Mesenteric fat pad (tissue), 1 donor: ENCODE measurements at regions not wholly inside any gene's neighbourhood (a gene's known extent, or its start where the extent isn't known, plus 50 kb on each side); places are given as distances from the start of the nearest gene placed in this dataset.
A peak's percentile ranks its signal among the peaks of the same experiment; 100 is the strongest.

ENCODE experiments used
- DNase-seq: peaks from one replicate; pipeline ENCODE4 v3.0.0-alpha.2; 2020; ENCODE audit warnings: low spot score
- donor health status: DM: yes; HTN: yes; CAD: no.

- no peak for DNase-seq
These were observed 1974.8 kb upstream of the LRRTM1 start for GRCh38 chr2:82279367-82279766.

GRCh38 chr2:82278416-82278815 lies 1973.9 kb upstream of the LRRTM1 start:
- no peak for DNase-seq

GRCh38 chr2:82275599-82275998 lies 1971.0 kb upstream of the LRRTM1 start:
- DNase-seq = no peak

GRCh38 chr2:82268446-82268845 lies 1963.9 kb upstream of the LRRTM1 start:
- no peak for DNase-seq

GRCh38 chr2:82260521-82260920 lies 1956.0 kb upstream of the LRRTM1 start:
- DNase-seq = no peak

GRCh38 chr2:82259551-82259950 lies 1955.0 kb upstream of the LRRTM1 start:
- no peak for DNase-seq

- no peak for DNase-seq
These were observed 1953.4 kb upstream of the LRRTM1 start for GRCh38 chr2:82257796-82258555.

- no peak for DNase-seq
These were observed 1952.6 kb upstream of the LRRTM1 start for GRCh38 chr2:82256983-82257632.

GRCh38 chr2:82256288-82256687 lies 1951.7 kb upstream of the LRRTM1 start:
- no peak for DNase-seq

GRCh38 chr2:82254728-82255127 lies 1950.2 kb upstream of the LRRTM1 start:
- DNase-seq = no peak

GRCh38 chr2:82246220-82246775 lies 1941.7 kb upstream of the LRRTM1 start:
- no peak for DNase-seq

- no peak for DNase-seq
These were observed 1934.6 kb upstream of the LRRTM1 start for GRCh38 chr2:82239176-82239575.

GRCh38 chr2:82237994-82238662 lies 1933.6 kb upstream of the LRRTM1 start:
- no peak for DNase-seq

GRCh38 chr2:82234283-82234874 lies 1929.8 kb upstream of the LRRTM1 start:
- DNase-seq = no peak

GRCh38 chr2:82233806-82234205 lies 1929.3 kb upstream of the LRRTM1 start:
- no peak for DNase-seq

- no peak for DNase-seq
These were observed 1925.9 kb upstream of the LRRTM1 start for GRCh38 chr2:82230406-82230805.

- no peak for DNase-seq
These were observed 1921.9 kb upstream of the LRRTM1 start for GRCh38 chr2:82226441-82226840.

- DNase-seq = no peak
These were observed 1919.9 kb upstream of the LRRTM1 start for GRCh38 chr2:82224301-82224940.

- peak; percentile 53 for DNase-seq
These were observed 1910.7 kb upstream of the LRRTM1 start for GRCh38 chr2:82215212-82215611.

- DNase-seq = no peak
These were observed 1894.9 kb upstream of the LRRTM1 start for GRCh38 chr2:82199493-82199852.

- DNase-seq = no peak
These were observed 1894.4 kb upstream of the LRRTM1 start for GRCh38 chr2:82198809-82199492.
